ENCODE measurements at regions not wholly inside any gene's neighbourhood (a gene's known extent, or its start where the extent isn't known, plus 50 kb on each side); places are given as distances from the start of the nearest gene placed in this dataset.

DNA sequence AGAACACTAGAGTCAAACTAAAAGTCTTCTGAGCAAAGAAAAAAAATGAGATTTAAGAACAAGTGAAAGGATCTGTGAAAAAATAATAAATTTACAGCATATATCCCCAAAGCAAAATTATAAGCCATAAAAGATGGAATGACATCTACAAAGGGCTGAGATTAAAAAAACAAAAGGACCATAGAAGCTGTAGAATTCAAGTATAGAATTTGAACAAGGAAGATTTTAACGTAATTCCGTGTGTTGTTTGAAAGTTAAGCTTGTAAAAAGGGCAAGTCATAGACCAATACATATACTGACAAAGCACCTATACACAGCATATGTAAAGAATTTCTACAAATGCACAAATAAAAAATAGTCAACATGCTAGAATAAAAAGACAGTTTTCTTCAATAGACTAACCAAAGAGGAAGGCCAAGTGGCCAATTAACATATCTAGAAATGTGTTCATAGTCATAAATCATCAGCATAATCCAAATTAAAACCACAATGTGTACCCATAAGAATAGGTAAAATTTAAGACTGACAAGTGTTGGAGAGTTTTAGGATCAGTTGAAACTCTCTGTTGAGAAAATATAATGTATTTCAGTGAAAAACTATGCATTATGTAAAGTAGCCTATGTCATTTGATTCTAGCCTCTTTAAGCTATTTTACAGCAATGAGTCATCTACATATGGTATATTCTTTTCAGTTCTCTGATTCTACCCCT is 674.9 kb downstream of the OLFM4 start:
- TF ChIP-seq, protein P1, sequence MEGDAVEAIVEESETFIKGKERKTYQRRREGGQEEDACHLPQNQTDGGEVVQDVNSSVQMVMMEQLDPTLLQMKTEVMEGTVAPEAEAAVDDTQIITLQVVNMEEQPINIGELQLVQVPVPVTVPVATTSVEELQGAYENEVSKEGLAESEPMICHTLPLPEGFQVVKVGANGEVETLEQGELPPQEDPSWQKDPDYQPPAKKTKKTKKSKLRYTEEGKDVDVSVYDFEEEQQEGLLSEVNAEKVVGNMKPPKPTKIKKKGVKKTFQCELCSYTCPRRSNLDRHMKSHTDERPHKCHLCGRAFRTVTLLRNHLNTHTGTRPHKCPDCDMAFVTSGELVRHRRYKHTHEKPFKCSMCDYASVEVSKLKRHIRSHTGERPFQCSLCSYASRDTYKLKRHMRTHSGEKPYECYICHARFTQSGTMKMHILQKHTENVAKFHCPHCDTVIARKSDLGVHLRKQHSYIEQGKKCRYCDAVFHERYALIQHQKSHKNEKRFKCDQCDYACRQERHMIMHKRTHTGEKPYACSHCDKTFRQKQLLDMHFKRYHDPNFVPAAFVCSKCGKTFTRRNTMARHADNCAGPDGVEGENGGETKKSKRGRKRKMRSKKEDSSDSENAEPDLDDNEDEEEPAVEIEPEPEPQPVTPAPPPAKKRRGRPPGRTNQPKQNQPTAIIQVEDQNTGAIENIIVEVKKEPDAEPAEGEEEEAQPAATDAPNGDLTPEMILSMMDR (IDR thresholded peaks at IDR 0.05): no peak
- no peak for TF ChIP-seq EP300 (IDR thresholded peaks at IDR 0.05)

Measured in tibial nerve (tissue), 4 donors.